ENCODE measurements at regions not wholly inside any gene's neighbourhood (a gene's known extent, or its start where the extent isn't known, plus 50 kb on each side); places are given as distances from the start of the nearest gene placed in this dataset.

- Histone ChIP-seq H2AFZ (no peak overlapping the region), H4K20me1 (ENCODE audit: insufficient read depth, poor library complexity, severe bottlenecking) (no peaks in the 10 kb centered on the region), H3K27me3 (no peaks in the 10 kb centered on the region), H3K27ac (no peak overlapping the region), H3K79me2 (no peaks in the 10 kb centered on the region), H3K4me1 (ENCODE audit: insufficient read depth) (no peaks in the 10 kb centered on the region), H3K4me2 (no peak overlapping the region), H3K4me3 (no peak overlapping the region), H3K36me3 (replicated peaks; ENCODE audit: insufficient read depth, low read depth) (no peaks in the 10 kb centered on the region), H3K9me3 (ENCODE audit: low read depth) (no peaks in the 10 kb centered on the region), H3K9me2 (replicated peaks; ENCODE audit: insufficient read depth) (no peaks in the 10 kb centered on the region)
- 91% methylated on average over 41 of the region's 41 CpGs for WGBS (ENCODE audit: low lambda C conversion rate, missing lambda C conversion rate)
- DNase-seq (ENCODE audit: low spot score) = peak; percentile 3
- no peak for TF ChIP-seq EZH2phosphoT487 (IDR thresholded peaks at IDR 0.05; ENCODE audit: low read depth, severe bottlenecking, unreplicated experiment)
- no peak for TF ChIP-seq CTCF (IDR thresholded peaks at IDR 0.05; ENCODE audit: poor library complexity)
- TF ChIP-seq EZH2 (IDR thresholded peaks at IDR 0.05; ENCODE audit: borderline replicate concordance) = no peak
These were observed 975.7 kb upstream of the PRMT6 start for GRCh38 chr1:106080608-106081325.

GRCh38 chr1:106111044-106111443 lies 945.4 kb upstream of the PRMT6 start:
- WGBS (ENCODE audit: low lambda C conversion rate, missing lambda C conversion rate) = 57% methylated on average over 2 of the region's 2 CpGs
- Histone ChIP-seq H3K36me3 (replicated peaks; ENCODE audit: insufficient read depth, low read depth) (no peaks in the 10 kb centered on the region), H3K9me3 (ENCODE audit: low read depth) (no peaks in the 10 kb centered on the region), H3K4me3 (no peak overlapping the region), H3K79me2 (no peaks in the 10 kb centered on the region), H3K27me3 (no peaks in the 10 kb centered on the region), H3K9me2 (replicated peaks; ENCODE audit: insufficient read depth) (no peaks in the 10 kb centered on the region), H3K27ac (no peak overlapping the region), H2AFZ (no peak overlapping the region), H3K4me2 (no peak overlapping the region), H4K20me1 (ENCODE audit: insufficient read depth, poor library complexity, severe bottlenecking) (no peaks in the 10 kb centered on the region), H3K4me1 (ENCODE audit: insufficient read depth) (no peaks in the 10 kb centered on the region)
- TF ChIP-seq CTCF (IDR thresholded peaks at IDR 0.05; ENCODE audit: poor library complexity) (no peak), EZH2 (IDR thresholded peaks at IDR 0.05; ENCODE audit: borderline replicate concordance) (no peak), EZH2phosphoT487 (IDR thresholded peaks at IDR 0.05; ENCODE audit: low read depth, severe bottlenecking, unreplicated experiment) (no peak)
- DNase-seq (ENCODE audit: low spot score) = no peak

- no peak for DNase-seq (ENCODE audit: low spot score)
- H3K79me2 ChIP-seq = no peaks in the 10 kb centered on the region
- no peak overlapping the region for H3K4me2 ChIP-seq
- H3K27ac ChIP-seq = no peak overlapping the region
- H3K4me3 ChIP-seq = no peak overlapping the region
- H4K20me1 ChIP-seq (ENCODE audit: insufficient read depth, poor library complexity, severe bottlenecking) = no peaks in the 10 kb centered on the region
- TF ChIP-seq EZH2 (IDR thresholded peaks at IDR 0.05; ENCODE audit: borderline replicate concordance) (no peak), CTCF (IDR thresholded peaks at IDR 0.05; ENCODE audit: poor library complexity) (no peak), EZH2phosphoT487 (IDR thresholded peaks at IDR 0.05; ENCODE audit: low read depth, severe bottlenecking, unreplicated experiment) (no peak)
- H3K36me3 ChIP-seq (replicated peaks; ENCODE audit: insufficient read depth, low read depth) = no peaks in the 10 kb centered on the region
- no peaks in the 10 kb centered on the region for H3K4me1 ChIP-seq (ENCODE audit: insufficient read depth)
- H3K9me2 ChIP-seq (replicated peaks; ENCODE audit: insufficient read depth) = no peaks in the 10 kb centered on the region
- H3K27me3 ChIP-seq = no peaks in the 10 kb centered on the region
- H2AFZ ChIP-seq = no peak overlapping the region
- no peaks in the 10 kb centered on the region for H3K9me3 ChIP-seq (ENCODE audit: low read depth)
- WGBS (ENCODE audit: low lambda C conversion rate, missing lambda C conversion rate) = 73% methylated on average over 2 of the region's 2 CpGs
These were observed 942.6 kb upstream of the PRMT6 start for GRCh38 chr1:106113851-106114250.
